ENCODE measurements at regions not wholly inside any gene's neighbourhood (a gene's known extent, or its start where the extent isn't known, plus 50 kb on each side); places are given as distances from the start of the nearest gene placed in this dataset.

DNA sequence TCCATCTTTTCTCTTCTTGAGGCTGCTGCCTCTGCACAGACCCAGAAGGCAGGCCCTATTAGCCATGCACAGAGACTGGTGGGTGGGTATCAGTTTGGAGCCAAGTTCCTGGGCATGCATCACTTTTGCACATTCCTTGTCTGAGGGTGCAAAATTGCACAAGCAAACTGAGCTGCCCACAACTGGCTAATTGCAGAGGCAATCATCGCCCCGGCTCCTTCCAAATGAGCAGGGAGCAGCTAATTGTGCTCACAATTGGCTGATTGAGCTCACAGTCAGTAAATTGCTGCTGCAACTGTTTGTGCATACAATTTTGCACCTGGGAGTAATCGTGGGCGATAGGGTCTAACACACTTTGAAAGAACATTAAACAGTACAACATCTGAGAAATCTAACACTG, 511.4 kb downstream of the DHX35 start:
- no peaks in the 10 kb centered on the region; the same call in 1 of the 2 replicates for H3K27me3 Mint-ChIP-seq (ENCODE audit: insufficient read depth)
- no peaks in the 10 kb centered on the region for H3K36me3 Mint-ChIP-seq (ENCODE audit: low read depth)

DNA sequence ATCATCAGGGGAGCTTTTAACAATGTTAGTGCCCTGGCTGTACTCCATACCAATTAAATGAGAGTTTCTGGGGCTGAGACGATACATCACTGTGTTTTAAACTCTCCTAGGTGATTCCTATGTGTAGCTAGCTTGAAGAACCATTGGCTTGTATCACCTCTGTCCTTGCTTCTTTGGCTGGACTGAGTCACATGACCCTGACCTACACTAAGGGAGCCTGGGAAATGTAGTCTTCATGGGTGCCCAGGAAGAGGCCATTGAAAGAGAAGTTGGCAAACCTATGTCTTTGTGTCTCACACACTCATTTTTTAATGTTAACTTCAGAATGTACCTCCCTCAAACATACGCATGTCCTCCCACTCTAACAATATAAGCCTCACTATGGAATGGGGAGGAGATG, 506.6 kb downstream of the DHX35 start:
- Mint-ChIP-seq H3K27me3 (ENCODE audit: insufficient read depth) (no peaks in the 10 kb centered on the region), H3K27ac (no peak overlapping the region), H3K4me1 (ENCODE audit: low read depth) (no peaks in the 10 kb centered on the region), H3K36me3 (ENCODE audit: low read depth) (no peaks in the 10 kb centered on the region), H3K4me3 (no peak overlapping the region), H3K9me3 (peaks cover 35% of the 10 kb centered on the region)
- TF ChIP-seq, protein P1, sequence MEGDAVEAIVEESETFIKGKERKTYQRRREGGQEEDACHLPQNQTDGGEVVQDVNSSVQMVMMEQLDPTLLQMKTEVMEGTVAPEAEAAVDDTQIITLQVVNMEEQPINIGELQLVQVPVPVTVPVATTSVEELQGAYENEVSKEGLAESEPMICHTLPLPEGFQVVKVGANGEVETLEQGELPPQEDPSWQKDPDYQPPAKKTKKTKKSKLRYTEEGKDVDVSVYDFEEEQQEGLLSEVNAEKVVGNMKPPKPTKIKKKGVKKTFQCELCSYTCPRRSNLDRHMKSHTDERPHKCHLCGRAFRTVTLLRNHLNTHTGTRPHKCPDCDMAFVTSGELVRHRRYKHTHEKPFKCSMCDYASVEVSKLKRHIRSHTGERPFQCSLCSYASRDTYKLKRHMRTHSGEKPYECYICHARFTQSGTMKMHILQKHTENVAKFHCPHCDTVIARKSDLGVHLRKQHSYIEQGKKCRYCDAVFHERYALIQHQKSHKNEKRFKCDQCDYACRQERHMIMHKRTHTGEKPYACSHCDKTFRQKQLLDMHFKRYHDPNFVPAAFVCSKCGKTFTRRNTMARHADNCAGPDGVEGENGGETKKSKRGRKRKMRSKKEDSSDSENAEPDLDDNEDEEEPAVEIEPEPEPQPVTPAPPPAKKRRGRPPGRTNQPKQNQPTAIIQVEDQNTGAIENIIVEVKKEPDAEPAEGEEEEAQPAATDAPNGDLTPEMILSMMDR (IDR thresholded peaks at IDR 0.05): no peak
- no peak for DNase-seq

More for the DNA sequence above, 511.4 kb downstream of the DHX35 start:
- no peak for DNase-seq
- peaks cover 50% of the 10 kb centered on the region for H3K9me3 Mint-ChIP-seq
- no peak overlapping the region for H3K27ac Mint-ChIP-seq
- H3K4me3 Mint-ChIP-seq: no peak overlapping the region
- TF ChIP-seq, protein P1 (IDR thresholded peaks at IDR 0.05): no peak
- H3K4me1 Mint-ChIP-seq (ENCODE audit: low read depth): no peaks in the 10 kb centered on the region

DNA sequence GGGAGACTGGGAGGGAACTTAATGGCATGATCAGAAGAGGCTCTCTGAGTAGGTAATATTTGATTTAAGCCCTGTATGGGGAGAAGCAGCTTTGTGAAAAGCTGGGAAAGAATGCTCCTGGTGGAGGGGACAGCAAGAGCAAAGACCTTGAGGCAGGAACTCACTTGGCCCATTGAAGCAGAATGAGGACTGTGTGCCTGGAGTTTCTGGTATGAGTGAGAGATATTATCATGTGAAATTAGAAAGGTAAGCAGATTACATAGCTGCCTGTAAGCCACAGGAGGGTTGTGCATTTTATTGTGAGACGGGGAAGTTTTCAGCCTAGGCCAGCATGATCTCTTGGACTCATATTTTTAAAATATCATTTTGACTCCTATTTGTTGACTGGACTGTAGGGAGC, 502.1 kb downstream of the DHX35 start:
- Mint-ChIP-seq H3K36me3 (ENCODE audit: low read depth) (no peaks in the 10 kb centered on the region), H3K27me3 (ENCODE audit: insufficient read depth) (no peaks in the 10 kb centered on the region; the same call in 1 of the 2 replicates), H3K9me3 (peaks cover 37% of the 10 kb centered on the region)

DNA sequence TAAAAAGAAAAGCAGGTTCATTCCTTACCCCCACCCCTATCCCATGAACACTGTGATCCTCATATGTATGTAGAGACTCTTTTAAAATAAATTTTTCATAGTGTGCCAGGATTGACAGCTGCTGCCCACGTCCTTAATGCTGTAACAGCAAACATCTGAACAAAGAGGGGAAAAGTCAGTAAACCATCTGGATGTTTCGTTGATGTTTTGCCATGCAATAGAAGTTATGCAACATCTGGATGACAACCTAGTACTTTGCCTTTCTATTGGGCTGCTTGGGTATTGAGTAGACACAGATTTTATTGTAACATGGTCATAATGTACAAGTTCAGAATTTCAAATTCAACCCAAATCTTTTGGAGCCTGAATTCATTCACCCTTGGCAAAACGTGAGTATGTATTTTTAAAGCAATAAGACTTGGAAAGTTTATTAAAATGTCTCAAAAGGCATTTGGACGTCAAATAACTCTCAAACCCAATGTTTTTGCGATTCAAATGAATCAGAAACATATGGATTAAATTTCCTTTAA, 500.3 kb downstream of the DHX35 start:
- no peak overlapping the region for H3K27ac Mint-ChIP-seq
- TF ChIP-seq, protein P1 (IDR thresholded peaks at IDR 0.05): no peak
- H3K4me1 Mint-ChIP-seq (ENCODE audit: low read depth): no peaks in the 10 kb centered on the region
- H3K27me3 Mint-ChIP-seq (ENCODE audit: insufficient read depth): no peaks in the 10 kb centered on the region; the same call in 1 of the 2 replicates
- H3K4me3 Mint-ChIP-seq: no peak overlapping the region
- no peak for DNase-seq
- no peaks in the 10 kb centered on the region; the same call in 1 of the 2 replicates for H3K36me3 Mint-ChIP-seq (ENCODE audit: low read depth)
- H3K9me3 Mint-ChIP-seq: peaks cover 45% of the 10 kb centered on the region

More for the DNA sequence above, 502.1 kb downstream of the DHX35 start:
- TF ChIP-seq, protein P1 (IDR thresholded peaks at IDR 0.05): no peak
- Mint-ChIP-seq H3K4me3 (no peak overlapping the region), H3K4me1 (ENCODE audit: low read depth) (no peaks in the 10 kb centered on the region), H3K27ac (no peak overlapping the region)
- no peak for DNase-seq

DNA sequence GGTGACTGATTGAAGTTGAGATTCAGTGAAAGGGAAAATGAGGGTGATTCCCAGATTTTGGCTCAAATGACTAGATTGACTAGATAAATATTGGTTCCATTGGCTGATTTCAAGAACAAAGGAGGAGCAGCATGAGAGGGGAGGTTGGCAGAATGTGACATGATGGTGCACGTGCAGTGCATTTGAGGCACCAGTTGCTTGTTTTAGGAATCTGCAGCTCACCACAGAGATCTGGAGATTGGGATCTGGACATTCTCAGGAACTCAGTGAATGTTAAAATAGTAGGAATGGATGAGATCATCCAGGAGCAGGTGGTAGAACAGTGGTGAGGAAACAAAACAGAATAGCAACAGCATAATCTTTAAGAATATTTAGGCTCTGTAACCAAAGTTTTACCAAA, 496.3 kb downstream of the DHX35 start:
- Mint-ChIP-seq H3K27me3 (ENCODE audit: insufficient read depth) (no peaks in the 10 kb centered on the region; the same call in 1 of the 2 replicates), H3K9me3 (peaks cover 66% of the 10 kb centered on the region), H3K36me3 (ENCODE audit: low read depth) (no peaks in the 10 kb centered on the region; the same call in 1 of the 2 replicates), H3K4me1 (ENCODE audit: low read depth) (no peaks in the 10 kb centered on the region), H3K4me3 (no peak overlapping the region), H3K27ac (no peak overlapping the region)
- no peak for DNase-seq
- TF ChIP-seq, protein P1 (IDR thresholded peaks at IDR 0.05): no peak
